ENCODE measurements at regions not wholly inside any gene's neighbourhood (a gene's known extent, or its start where the extent isn't known, plus 50 kb on each side); places are given as distances from the start of the nearest gene placed in this dataset.

DNA sequence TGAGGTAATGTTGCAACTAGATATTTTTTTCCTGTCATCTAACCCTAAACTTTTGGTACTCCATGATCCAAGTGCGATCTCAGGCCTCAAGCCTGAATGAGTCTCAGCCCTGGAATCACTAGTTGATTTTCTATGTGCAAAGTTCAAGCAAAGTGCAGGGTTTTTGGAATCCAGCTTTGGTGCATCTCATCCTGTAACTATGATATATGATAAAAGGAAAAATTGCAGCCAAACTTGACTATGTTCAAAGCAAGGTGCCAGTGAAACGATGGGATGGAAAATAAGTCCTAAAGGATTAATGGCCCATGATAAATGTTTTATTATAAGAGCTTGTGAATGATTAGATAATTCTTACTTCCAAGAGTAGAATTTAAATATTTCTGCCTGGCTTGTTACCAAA lies 78.9 kb upstream of the NT5C1B start:
- intact Hi-C loops (cut with DNase I) = no loop called here
- no peak for DNase-seq (ENCODE audit: low spot score)

DNA sequence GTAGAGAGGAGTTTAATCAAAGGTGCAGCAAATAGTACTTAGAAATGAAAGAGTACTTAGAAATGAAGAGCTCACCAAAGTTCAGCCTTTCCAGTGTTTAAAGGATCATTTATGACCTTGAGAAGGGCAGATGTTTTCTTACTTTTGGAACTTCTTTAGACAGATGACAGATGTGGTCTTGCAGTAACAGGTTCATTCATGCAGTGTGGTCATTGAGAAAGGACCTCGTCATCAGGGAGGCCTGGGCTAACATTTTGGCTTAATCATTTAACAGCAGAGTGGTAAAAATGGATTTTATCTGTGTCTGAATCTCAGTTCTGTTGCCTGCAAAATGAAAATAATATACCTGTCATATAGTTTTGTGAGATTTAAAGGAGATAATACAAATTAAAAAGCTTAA lies 75.1 kb upstream of the NT5C1B start:
- DNase-seq (ENCODE audit: low spot score) = no peak
- intact Hi-C loops (cut with DNase I) = no loop called here

DNA sequence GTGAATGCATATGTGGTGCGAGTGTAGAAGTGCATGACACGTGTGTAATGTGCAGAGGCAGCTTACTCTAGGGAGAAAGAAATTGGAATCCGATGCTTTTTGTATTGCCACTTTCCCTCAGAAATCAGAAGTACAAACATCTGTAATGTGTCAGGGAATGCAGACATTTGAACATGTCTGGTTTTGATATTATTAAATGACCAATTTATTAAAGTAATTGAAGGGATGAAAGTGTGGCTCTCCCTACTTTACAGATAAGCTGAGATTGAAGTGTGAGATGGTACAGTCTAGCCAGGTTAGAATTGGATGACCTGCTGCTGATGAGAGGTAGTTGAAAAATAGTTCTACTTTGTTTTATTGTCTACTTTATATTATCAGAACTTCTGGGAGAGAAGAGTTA lies 74.5 kb upstream of the NT5C1B start:
- no peak for DNase-seq (ENCODE audit: low spot score)
- intact Hi-C loops (cut with DNase I) = no loop called here

DNA sequence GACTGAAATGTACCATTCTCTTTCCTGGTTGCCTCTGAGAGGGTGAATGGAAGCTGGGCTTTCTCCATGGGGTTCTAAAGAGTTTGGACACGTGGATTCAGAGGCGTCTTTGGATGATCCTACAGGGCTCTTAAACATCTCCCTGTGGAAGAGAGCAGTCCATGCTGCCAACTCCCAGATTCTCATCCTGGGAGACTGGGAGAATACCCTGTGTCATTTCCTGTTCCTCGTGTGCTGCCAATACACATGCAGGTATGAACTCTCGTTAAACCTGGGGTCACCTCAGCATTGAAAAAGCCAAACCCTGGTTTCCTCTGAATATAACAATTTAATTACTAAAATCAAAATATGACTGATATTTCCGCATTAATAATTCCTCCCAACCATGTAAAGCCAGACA lies 73.3 kb upstream of the NT5C1B start:
- intact Hi-C loops (cut with DNase I) = no loop called here
- no peak for DNase-seq (ENCODE audit: low spot score)

- DNase-seq (ENCODE audit: low spot score) = no peak
- intact Hi-C loops (cut with DNase I) = no loop called here
Observed at GRCh38 chr2:18659915-18660314, 70.5 kb upstream of the NT5C1B start.

- intact Hi-C loops (cut with DNase I) = no loop called here
- no peak for DNase-seq (ENCODE audit: low spot score)
Observed at GRCh38 chr2:18656048-18656447, 66.7 kb upstream of the NT5C1B start.

- intact Hi-C loops (cut with DNase I) = no loop called here
- DNase-seq (ENCODE audit: low spot score) = no peak
Observed at GRCh38 chr2:18651842-18652774, 62.7 kb upstream of the NT5C1B start.

DNA sequence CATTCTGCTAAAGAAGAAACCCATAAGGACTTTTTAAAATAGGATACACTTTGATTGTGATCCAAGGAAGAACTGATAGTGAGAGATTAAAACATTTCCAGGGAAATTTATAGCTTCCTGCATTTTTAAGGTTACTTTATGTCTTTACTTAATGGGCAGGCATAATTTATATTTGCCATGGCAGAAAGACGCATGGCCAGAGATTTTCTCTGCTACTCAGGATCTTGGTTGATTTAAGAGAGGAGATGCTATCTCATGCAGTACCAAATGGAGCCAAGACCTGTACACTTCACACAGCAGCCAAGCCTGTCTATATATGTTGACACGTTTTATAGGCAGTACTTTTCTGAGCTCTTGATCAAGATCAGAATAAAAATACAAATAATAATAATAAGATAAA lies 60.9 kb upstream of the NT5C1B start:
- no peak for DNase-seq (ENCODE audit: low spot score)

GRCh38 chr2:18649502-18650135 lies 60.2 kb upstream of the NT5C1B start:
- no peak for DNase-seq (ENCODE audit: low spot score)
- intact Hi-C loops (cut with DNase I) = no loop called here

More for the DNA sequence above, 60.9 kb upstream of the NT5C1B start:
- intact Hi-C loops (cut with DNase I) = no loop called here

- intact Hi-C loops (cut with DNase I) = no loop called here
- DNase-seq (ENCODE audit: low spot score) = no peak
Observed at GRCh38 chr2:18648161-18648560, 58.8 kb upstream of the NT5C1B start.

DNA sequence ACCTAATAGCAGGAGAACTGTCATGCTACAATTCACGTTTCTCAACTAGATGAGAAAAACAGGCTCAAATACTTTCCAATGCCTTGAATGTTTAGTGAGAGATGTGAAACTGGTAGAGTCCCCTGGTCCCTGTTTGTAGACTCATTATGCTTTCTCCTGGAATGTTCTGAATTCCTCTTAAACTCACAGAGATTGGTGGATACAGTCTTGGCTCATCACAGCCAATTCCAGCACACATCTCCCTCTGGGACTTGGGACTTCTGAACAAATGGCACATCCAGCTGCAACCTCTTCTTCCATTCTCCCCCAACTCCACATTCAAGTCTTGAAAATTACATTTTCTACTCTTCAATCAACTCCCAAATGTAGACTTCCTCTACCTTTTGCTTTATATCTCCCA lies 58.4 kb upstream of the NT5C1B start:
- DNase-seq (ENCODE audit: low spot score) = no peak
- intact Hi-C loops (cut with DNase I) = no loop called here

DNA sequence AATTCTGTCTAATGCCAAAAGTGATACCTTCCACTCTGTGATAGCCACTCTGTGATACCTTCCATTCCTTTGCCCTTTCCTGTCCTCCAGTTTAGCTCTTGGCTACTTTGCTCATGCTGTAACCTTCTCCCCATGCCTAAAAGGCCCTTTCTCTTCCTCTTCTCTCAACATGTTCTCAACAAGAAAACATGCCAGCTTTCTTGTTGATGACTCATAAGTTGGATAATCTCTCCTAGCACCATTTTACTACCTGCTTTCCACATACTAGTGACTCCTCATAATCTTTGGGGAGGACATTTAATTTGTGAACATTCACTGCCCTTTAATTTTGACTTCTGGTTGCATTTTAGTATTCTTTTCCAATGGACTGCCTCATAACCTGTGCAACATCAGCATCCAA lies 55.9 kb upstream of the NT5C1B start:
- intact Hi-C loops (cut with DNase I) = no loop called here
- no peak for DNase-seq (ENCODE audit: low spot score)

DNA sequence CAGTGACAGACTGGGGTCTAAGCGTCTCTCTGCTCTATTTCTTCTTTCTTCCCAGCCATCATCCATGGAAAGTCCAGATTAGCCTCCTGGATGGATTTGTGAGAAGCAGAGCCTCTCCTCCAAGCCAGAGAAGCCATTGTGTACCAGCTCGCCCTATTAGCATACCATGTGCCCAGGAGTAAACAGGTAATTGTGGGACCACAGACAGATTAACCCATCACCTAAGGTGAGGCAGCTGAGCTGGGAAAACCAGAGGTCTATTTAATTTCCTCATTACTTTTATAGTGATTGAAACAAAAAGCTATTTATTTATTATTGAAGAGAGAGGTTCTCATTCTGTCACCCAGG lies 54.7 kb upstream of the NT5C1B start:
- intact Hi-C loops (cut with DNase I) = no loop called here

GRCh38 chr2:18643326-18644114 lies 54.2 kb upstream of the NT5C1B start:
- no peak for DNase-seq (ENCODE audit: low spot score)
- intact Hi-C loops (cut with DNase I) = no loop called here

More for the DNA sequence above, 54.7 kb upstream of the NT5C1B start:
- no peak for DNase-seq (ENCODE audit: low spot score)

DNA sequence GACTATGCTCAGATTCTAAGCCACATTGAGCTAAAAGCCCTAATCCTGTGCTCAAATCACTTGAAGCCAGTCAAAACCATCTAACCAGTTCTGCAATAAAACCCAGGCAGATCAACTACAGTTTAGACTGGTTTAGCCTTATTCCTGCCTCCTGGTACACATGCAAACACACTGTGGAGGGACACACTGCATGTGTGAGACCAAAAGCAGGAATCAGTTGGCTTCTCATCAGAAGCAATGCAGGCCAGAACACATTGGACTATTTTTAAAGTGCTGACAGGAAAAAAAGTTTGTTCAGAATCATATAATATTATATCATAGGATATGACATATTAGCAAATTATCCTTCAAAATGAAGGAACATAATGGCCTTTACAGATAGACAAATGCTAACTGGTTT lies 52.5 kb upstream of the NT5C1B start:
- intact Hi-C loops (cut with DNase I) = no loop called here
- no peak for DNase-seq (ENCODE audit: low spot score)

- intact Hi-C loops (cut with DNase I) = no loop called here
- DNase-seq (ENCODE audit: low spot score) = no peak
Observed at GRCh38 chr2:18639756-18640453, 50.5 kb upstream of the NT5C1B start.
